ENCODE measurements at regions not wholly inside any gene's neighbourhood (a gene's known extent, or its start where the extent isn't known, plus 50 kb on each side); places are given as distances from the start of the nearest gene placed in this dataset.

DNA sequence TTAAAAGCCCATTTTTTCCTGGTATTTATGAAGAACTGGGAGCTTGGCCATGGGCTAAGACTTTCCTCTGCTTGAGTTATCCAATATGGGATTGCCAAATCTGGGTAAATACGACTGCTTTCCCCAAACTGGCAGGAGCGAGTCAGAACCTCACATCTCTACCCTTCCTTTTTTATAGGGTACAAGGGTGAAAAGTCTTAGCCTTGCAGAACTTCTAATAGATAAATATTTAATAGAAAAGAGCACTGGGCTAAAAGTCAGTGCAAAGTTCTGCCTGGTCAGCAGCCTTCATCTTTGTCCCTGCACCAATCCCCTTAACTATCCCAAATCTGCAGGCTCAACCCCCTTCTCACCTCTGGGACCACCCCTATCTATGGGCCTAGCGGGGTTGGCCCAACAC lies 61.6 kb upstream of the ACSL1 start:
- no TSS peak for BruUV-seq (replicated peaks)
- no peaks in the 10 kb centered on the region for H3K9me1 ChIP-seq (ENCODE audit: control insufficient read depth, insufficient read depth, low read length)
- 43% methylated on average over 3 of the region's 3 CpGs for WGBS (ENCODE audit: insufficient coverage, low coverage, missing lambda C conversion rate)
- H3K9me3 ChIP-seq (replicated peaks; ENCODE audit: control insufficient read depth, insufficient read depth, low read depth, low read length): no peaks in the 10 kb centered on the region
- peaks cover 5 to 8% of the 10 kb centered on the region in 2 experiments; a peak in 2 of 5 replicates for H3K4me1 ChIP-seq (replicated peaks in 1 of 2; ENCODE audit: control insufficient read depth in 2 of 2, insufficient read depth in 2 of 2, low read length in 2 of 2)
- no peak overlapping the region for H3K4me2 ChIP-seq (ENCODE audit: insufficient read depth, low read length)
- H3K79me2 ChIP-seq (ENCODE audit: control insufficient read depth, insufficient read depth, low read length): no peaks in the 10 kb centered on the region
- POLR2A ChIA-PET: no interaction called here
- no peak for ATAC-seq
- no peak overlapping the region for H2AFZ ChIP-seq (ENCODE audit: low read depth, low read length)
- no peak overlapping the region for H3K9ac ChIP-seq (ENCODE audit: insufficient read depth in 1 of 2, low read depth in 2 of 2, low read length in 2 of 2)
- no peak for DNase-seq (ENCODE audit: extremely low read depth in 1 of 4, low spot score in 3 of 4)
- no peak for FAIRE-seq
- no peak overlapping the region for H3K4me3 ChIP-seq
- intact Hi-C loops (cut with micrococcal nuclease) (no loop called here), in situ Hi-C loops (cut with MboI) (no loop called here)
- CTCF ChIA-PET (ENCODE audit: low intra/inter-chr PET ratio): no interaction called here
- no peaks in the 10 kb centered on the region for H4K20me1 ChIP-seq (replicated peaks; ENCODE audit: control insufficient read depth, insufficient read depth, low read length)
- H3K36me3 ChIP-seq (ENCODE audit: control insufficient read depth, insufficient read depth, low read length): no peaks in the 10 kb centered on the region
- H3K27ac ChIP-seq (ENCODE audit: extremely low read depth, low read depth, low read length): no peak overlapping the region
- peaks cover 0 to 4% of the 10 kb centered on the region in 2 experiments; a peak in 1 of 5 replicates for H3K27me3 ChIP-seq (ENCODE audit: control insufficient read depth in 2 of 2, insufficient read depth in 2 of 2, low read length in 2 of 2)
- TF ChIP-seq MXD1 (CRISPR knock-in tag; IDR thresholded peaks at IDR 0.05; ENCODE audit: borderline replicate concordance, poor library complexity, severe bottlenecking) (no peak), SMARCC2 (IDR thresholded peaks at IDR 0.05; ENCODE audit: low read depth) (no peak), ILK (tag; IDR thresholded peaks at IDR 0.05; ENCODE audit: borderline replicate concordance, low read depth) (no peak), ZNF584 (CRISPR knock-in tag; IDR thresholded peaks at IDR 0.05; ENCODE audit: low read depth) (no peak), ZBTB11 (CRISPR knock-in tag; IDR thresholded peaks at IDR 0.05) (no peak), HIVEP1 (CRISPR knock-in tag; IDR thresholded peaks at IDR 0.05) (no peak), NELFE (IDR thresholded peaks at IDR 0.05; ENCODE audit: insufficient read depth, insufficient read length) (no peak), RB1 (IDR thresholded peaks at IDR 0.05; ENCODE audit: low read depth) (no peak), BCL6 (CRISPR knock-in tag; IDR thresholded peaks at IDR 0.05) (no peak), EHMT2 (IDR thresholded peaks at IDR 0.05) (no peak), ZNF609 (CRISPR knock-in tag; IDR thresholded peaks at IDR 0.05; ENCODE audit: borderline replicate concordance) (no peak), THAP7 (CRISPR knock-in tag; IDR thresholded peaks at IDR 0.05) (no peak), CHD4 (IDR thresholded peaks at IDR 0.05; ENCODE audit: insufficient read depth, insufficient replicate concordance, low read depth, low read length, poor library complexity, severe bottlenecking) (no peak)

All from K562 (cell line).